B cell (primary cell): ENCODE measurements at regions not wholly inside any gene's neighbourhood (a gene's known extent, or its start where the extent isn't known, plus 50 kb on each side); places are given as distances from the start of the nearest gene placed in this dataset.

ENCODE experiments used
- ATAC-seq: fragments of 200-7000 bp; cut with Tn5 transposase; one replicate; pipeline ENCODE4 v1.10.0; 2021; ENCODE audit warnings: low read depth, mild to moderate bottlenecking, moderate number of reproducible peaks, moderate library complexity
- CTCF ChIA-PET: fragments of 350-600 bp; sonication (Branson Sonifier 250); formaldehyde crosslinking; loops from one replicate; lab custom pipeline; 2021; ENCODE audit warnings: antibody characterized with exemption, inconsistent platforms; lab: Charles Lee
- POLR2A ChIA-PET: fragments of 350-600 bp; sonication (Branson Sonifier 250); formaldehyde crosslinking; loops from one replicate; lab custom pipeline; 2021; ENCODE audit warnings: antibody characterized with exemption; lab: Charles Lee
- DNase-seq: peaks from one replicate; pipeline ENCODE4 v3.0.0; 2013
- H2AFZ ChIP-seq: 2 replicates; pipeline ENCODE4 v1.6.1; 2012; ENCODE audit warnings: mild to moderate bottlenecking, low read depth, low read length; ENCODE audit not compliant: insufficient read depth, poor library complexity, severe bottlenecking
- H3K27ac ChIP-seq, 2 donors: 1 replicate in 1 of 2; 2 replicates in 1 of 2; pipeline ENCODE4 v1.5.1; 2012 to 2013; ENCODE audit warnings: low read length in 2 of 2, mild to moderate bottlenecking in 2 of 2, moderate library complexity in 1 of 2
- H3K27me3 ChIP-seq, 4 experiments: fragments of 200-600 bp in 1 of 4; sonication (generic) in 1 of 4; replicated peaks in 1 of 4; 1 replicate in 2 of 4; 2 replicates in 2 of 4; pipeline versions ENCODE4 v1.6.1 to v1.7.0; 2013 to 2016; ENCODE audit warnings: low read length in 3 of 4, mild to moderate bottlenecking in 2 of 4, mixed read lengths in 1 of 4, moderate library complexity in 1 of 4; ENCODE audit not compliant: insufficient read depth in 4 of 4, control insufficient read depth in 3 of 4; ENCODE audit errors: control extremely low read depth in 1 of 4
- H3K36me3 ChIP-seq, 2 experiments: replicated peaks in 1 of 2; 1 replicate in 1 of 2; 2 replicates in 1 of 2; pipeline versions ENCODE4 v1.6.1 to v1.7.1; 2013; ENCODE audit warnings: low read length in 1 of 2; ENCODE audit not compliant: insufficient read depth in 2 of 2, control insufficient read depth in 1 of 2; ENCODE audit errors: control extremely low read depth in 1 of 2, extremely low read depth in 1 of 2
- H3K4me1 ChIP-seq, 2 donors: fragments of 200-600 bp in 1 of 2; sonication (generic) in 1 of 2; 1 replicate in 1 of 2; 2 replicates in 1 of 2; pipeline versions ENCODE4 v1.5.1 to v1.6.1; 2013 to 2017; ENCODE audit warnings: low read length in 2 of 2; ENCODE audit not compliant: control insufficient read depth in 2 of 2, insufficient read depth in 2 of 2
- H3K4me2 ChIP-seq: replicated peaks from 2 replicates; pipeline ENCODE3; 2012; ENCODE audit warnings: mild to moderate bottlenecking, low read depth, low read length; ENCODE audit not compliant: poor library complexity, severe bottlenecking
- H3K4me3 ChIP-seq, 5 experiments: fragments of 200-600 bp in 1 of 5; sonication (generic) in 1 of 5; 1 replicate in 3 of 5; 2 replicates in 2 of 5; pipeline versions ENCODE4 v1.5.1 to v1.7.0; 2011 to 2016; ENCODE audit warnings: low read length in 4 of 5, mild to moderate bottlenecking in 4 of 5, low read depth in 2 of 5, control low read depth in 1 of 5, moderate library complexity in 1 of 5; ENCODE audit not compliant: insufficient read depth in 1 of 5; ENCODE audit errors: control extremely low read depth in 1 of 5, extremely low read depth in 1 of 5
- H3K79me2 ChIP-seq: fragments of 200-600 bp; sonication (generic); one replicate; pipeline ENCODE4 v1.6.0; 2016; ENCODE audit warnings: low read length; ENCODE audit not compliant: control insufficient read depth, insufficient read depth
- H3K9ac ChIP-seq: fragments of 200-600 bp; sonication (generic); 2 replicates; pipeline ENCODE4 v1.6.1; 2017; ENCODE audit warnings: mild to moderate bottlenecking, low read length, moderate library complexity
- H3K9me3 ChIP-seq, 3 donors: one replicate each; pipeline versions ENCODE4 v1.6.1 to v1.7.1; 2013; ENCODE audit warnings: low read length in 2 of 3; ENCODE audit not compliant: control insufficient read depth in 2 of 3, insufficient read depth in 1 of 3; ENCODE audit errors: control extremely low read depth in 1 of 3
- H4K20me1 ChIP-seq: 2 replicates; pipeline ENCODE4 v1.6.0; 2012; ENCODE audit warnings: mild to moderate bottlenecking, low read length; ENCODE audit not compliant: insufficient read depth, control insufficient read depth, poor library complexity, severe bottlenecking
- H3K27ac Mint-ChIP-seq: one replicate; pipeline ENCODE4 v1.8.0; 2021; ENCODE audit warnings: mixed read lengths
- H3K27me3 Mint-ChIP-seq: one replicate; pipeline ENCODE4 v1.8.0; 2021; ENCODE audit warnings: mixed read lengths
- H3K4me1 Mint-ChIP-seq: one replicate; pipeline ENCODE4 v1.8.0; 2021; ENCODE audit warnings: mixed read lengths
- H3K4me3 Mint-ChIP-seq: one replicate; pipeline ENCODE4 v1.8.0; 2021; ENCODE audit warnings: mixed read lengths
- H3K9me3 Mint-ChIP-seq: one replicate; pipeline ENCODE4 v1.8.0; 2022; ENCODE audit warnings: mixed read lengths; ENCODE audit not compliant: insufficient read depth
- CTCF ChIP-seq: fragments of 200-600 bp; IDR thresholded peaks from one replicate; pipeline ENCODE4 v1.8.0; 2022; ENCODE audit warnings: antibody characterized with exemption, mild to moderate bottlenecking
- EZH2 ChIP-seq: IDR thresholded peaks from 2 replicates; pipeline ENCODE4 v1.6.1; 2012; ENCODE audit warnings: borderline replicate concordance, low read depth, mild to moderate bottlenecking, moderate library complexity, low read length; ENCODE audit not compliant: insufficient read depth, poor library complexity, severe bottlenecking
- WGBS: methylation state at CpG from one replicate; pipeline ENCODE4 v1.1.5; 2013; ENCODE audit warnings: missing lambda C conversion rate; ENCODE audit not compliant: insufficient coverage; 5-methylcytosine and 5-hydroxymethylcytosine counted together
- intact Hi-C: fragments of 100-400 bp; cut with micrococcal nuclease; formaldehyde crosslinking; loops from one replicate; pipeline ENCODE4 v1.10.0; 2022

GRCh38 chr1:82091729-82092128, 291.0 kb downstream of the ADGRL2 start:
- Mint-ChIP-seq H3K4me1 (no peaks in the 10 kb centered on the region), H3K9me3 (no peaks in the 10 kb centered on the region), H3K27ac (no peak overlapping the region), H3K27me3 (no peaks in the 10 kb centered on the region), H3K4me3 (no peak overlapping the region)
- H3K79me2 ChIP-seq: no peaks in the 10 kb centered on the region
- ATAC-seq (no peak), DNase-seq (no peak)
- no peaks in the 10 kb centered on the region for H3K9me3 ChIP-seq
- H3K27me3 ChIP-seq: no peaks in the 10 kb centered on the region
- no peak overlapping the region for H2AFZ ChIP-seq
- intact Hi-C loops: no loop called here
- no peak overlapping the region for H3K27ac ChIP-seq
- H3K4me1 ChIP-seq: no peaks in the 10 kb centered on the region
- WGBS: no CpG with 5 or more reads among the region's 2 CpGs
- ChIA-PET CTCF (no interaction called here), POLR2A (no interaction called here)
- no peak overlapping the region for H3K4me3 ChIP-seq
- H3K36me3 ChIP-seq: no peaks in the 10 kb centered on the region
- TF ChIP-seq CTCF: no peak
- no peak for TF ChIP-seq EZH2
- H3K4me2 ChIP-seq: no peak overlapping the region
- H3K9ac ChIP-seq: no peak overlapping the region
- H4K20me1 ChIP-seq: no peaks in the 10 kb centered on the region

GRCh38 chr1:82091265-82091664, 290.5 kb downstream of the ADGRL2 start:
- Mint-ChIP-seq H3K9me3 (no peaks in the 10 kb centered on the region), H3K27ac (no peak overlapping the region), H3K4me3 (no peak overlapping the region), H3K27me3 (no peaks in the 10 kb centered on the region), H3K4me1 (no peaks in the 10 kb centered on the region)
- Histone ChIP-seq H3K27ac (no peak overlapping the region), H3K9ac (no peak overlapping the region), H3K9me3 (no peaks in the 10 kb centered on the region), H3K4me3 (no peak overlapping the region), H3K27me3 (no peaks in the 10 kb centered on the region), H3K36me3 (no peaks in the 10 kb centered on the region), H2AFZ (no peak overlapping the region), H3K4me2 (no peak overlapping the region), H4K20me1 (no peaks in the 10 kb centered on the region), H3K4me1 (no peaks in the 10 kb centered on the region), H3K79me2 (no peaks in the 10 kb centered on the region)
- ChIA-PET POLR2A (no interaction called here), CTCF (no interaction called here)
- DNase-seq: no peak
- WGBS: no CpG with 5 or more reads among the region's 3 CpGs
- intact Hi-C loops: no loop called here
- TF ChIP-seq EZH2 (no peak), CTCF (no peak)
- ATAC-seq: no peak
